ENCODE measurements at regions not wholly inside any gene's neighbourhood (a gene's known extent, or its start where the extent isn't known, plus 50 kb on each side); places are given as distances from the start of the nearest gene placed in this dataset.

GRCh38 chr5:164680216-164680615 lies 1174.8 kb downstream of the MAT2B start:
- TF ChIP-seq POLR2A (IDR thresholded peaks at IDR 0.05) = no peak
- no peak for TF ChIP-seq CTCF (IDR thresholded peaks at IDR 0.05)

Data from thyroid gland (tissue), 4 donors.